ENCODE measurements at regions not wholly inside any gene's neighbourhood (a gene's known extent, or its start where the extent isn't known, plus 50 kb on each side); places are given as distances from the start of the nearest gene placed in this dataset.

DNA sequence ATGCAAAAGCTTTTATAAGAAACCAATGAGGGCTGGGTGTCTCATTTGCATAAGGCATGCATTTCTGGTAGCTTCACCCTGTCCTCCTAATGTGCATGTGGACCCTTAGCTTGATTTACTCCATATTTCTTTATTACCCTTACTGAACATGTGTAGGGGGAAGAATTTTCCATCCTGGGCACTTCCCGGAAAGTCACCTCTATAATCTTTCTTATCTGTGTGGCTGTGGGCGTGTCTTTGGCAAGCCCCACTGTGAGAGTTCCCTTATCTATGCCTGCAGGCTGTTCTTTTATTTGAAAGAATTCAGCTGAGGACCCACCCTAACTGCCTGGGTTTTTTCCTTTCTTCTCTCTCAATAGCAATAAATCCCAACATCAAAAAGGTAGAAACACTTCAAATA lies 627.8 kb downstream of the DOK5 start (continued):
- TF ChIP-seq TCF3 (IDR thresholded peaks at IDR 0.05; ENCODE audit: borderline replicate concordance, insufficient read depth, low read depth, low read length), result no peak
- TF ChIP-seq RBBP5 (conservative IDR thresholded peaks at IDR 0.05), result no peak
- TF ChIP-seq, protein P1, sequence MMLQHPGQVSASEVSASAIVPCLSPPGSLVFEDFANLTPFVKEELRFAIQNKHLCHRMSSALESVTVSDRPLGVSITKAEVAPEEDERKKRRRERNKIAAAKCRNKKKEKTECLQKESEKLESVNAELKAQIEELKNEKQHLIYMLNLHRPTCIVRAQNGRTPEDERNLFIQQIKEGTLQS (IDR thresholded peaks at IDR 0.05; ENCODE audit: borderline replicate concordance, extremely low read depth, low read depth, low read length), result no peak

DNA sequence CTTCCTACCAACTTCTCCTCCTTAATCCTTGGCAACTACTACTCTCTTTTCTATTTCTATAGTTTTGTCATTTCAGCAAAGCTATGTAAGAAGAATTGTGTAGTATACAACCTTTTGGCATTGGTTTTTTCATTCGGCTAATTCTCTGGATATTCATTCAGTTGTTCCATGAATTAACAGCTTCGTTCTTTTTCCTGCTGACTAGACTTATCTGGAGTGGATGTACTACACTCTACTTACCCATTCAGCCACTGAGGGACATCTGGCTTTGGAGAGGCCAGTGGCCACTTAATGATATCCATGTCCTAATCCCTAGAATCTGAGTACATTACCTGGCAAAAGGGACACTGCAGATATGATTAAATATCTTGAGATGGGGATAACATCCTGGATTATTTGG lies 623.9 kb downstream of the DOK5 start:
- H3K9me3 ChIP-seq (replicated peaks; ENCODE audit: control insufficient read depth, insufficient read depth, low read length), result no peaks in the 10 kb centered on the region; the same call in 2 of the 3 replicates
- H3K9ac ChIP-seq (ENCODE audit: control insufficient read depth, insufficient read depth, low read length), result no peak overlapping the region
- ChIA-PET RAD21 (ENCODE audit: unreplicated experiment) (interaction anchor here (1.1 kb wide), 1 partner anchor 13 kb away, joined by 6 read pairs; no protein-coding TSS in a partner anchor), CTCF (interaction anchor here (1.2 kb wide), 1 partner anchor 18 kb away, joined by 3 read pairs; no protein-coding TSS in a partner anchor), SMC1A (ENCODE audit: uncharacterized antibody, unreplicated experiment) (interaction anchor here (2.1 kb wide), 1 partner anchor 13 kb away, joined by 5 read pairs; no protein-coding TSS in a partner anchor), POLR2A (interaction anchor here (0.8 kb wide), 1 partner anchor 15 kb away, joined by 3 read pairs; no protein-coding TSS in a partner anchor)
- in situ Hi-C loops (cut with MboI) (no loop called here), intact Hi-C loops (cut with micrococcal nuclease; ENCODE audit: unreplicated experiment) (no loop called here)
- ATAC-seq (no peak), DNase-seq (ENCODE audit: low read depth, low spot score) (no peak), FAIRE-seq (no peak)
- no peaks in the 10 kb centered on the region for H4K20me1 ChIP-seq (ENCODE audit: control insufficient read depth, insufficient read depth)
- H3K36me3 ChIP-seq (ENCODE audit: control insufficient read depth in 2 of 2, insufficient read depth in 2 of 2, low read length in 1 of 2), result no peaks in the 10 kb centered on the region
- H3K4me2 ChIP-seq (ENCODE audit: control insufficient read depth, insufficient read depth), result no peak overlapping the region
- H2AFZ ChIP-seq (ENCODE audit: control insufficient read depth, low read depth, low read length), result no peak overlapping the region
- no TSS peak for BruUV-seq (replicated peaks)
- no peaks in the 10 kb centered on the region for H3K27me3 ChIP-seq (replicated peaks in 1 of 2; ENCODE audit: control insufficient read depth in 2 of 2, insufficient read depth in 2 of 2, low read length in 1 of 2)
- H3K79me2 ChIP-seq (ENCODE audit: control insufficient read depth, insufficient read depth, low read length), result no peaks in the 10 kb centered on the region
- no peak overlapping the region for H3K4me3 ChIP-seq
- TF ChIP-seq JUND (IDR thresholded peaks at IDR 0.05; ENCODE audit: low read depth, low read length), result no peak
- no peak for TF ChIP-seq RFX5 (IDR thresholded peaks at IDR 0.05; ENCODE audit: low read depth, low read length)
- TF ChIP-seq RAD51 (IDR thresholded peaks at IDR 0.05), result no peak
- TF ChIP-seq HSF1 (IDR thresholded peaks at IDR 0.05; ENCODE audit: low read depth, low read length), result no peak
- TF ChIP-seq CHD2 (IDR thresholded peaks at IDR 0.05; ENCODE audit: borderline replicate concordance, low read depth, low read length), result no peak
- no peak for TF ChIP-seq NR2C2 (IDR thresholded peaks at IDR 0.05; ENCODE audit: borderline replicate concordance, control insufficient read depth, insufficient read length, low read depth)
- TF ChIP-seq RBBP5 (conservative IDR thresholded peaks at IDR 0.05), result no peak
- TF ChIP-seq EED (IDR thresholded peaks at IDR 0.05; ENCODE audit: low read depth), result no peak
- TF ChIP-seq, protein P2, sequence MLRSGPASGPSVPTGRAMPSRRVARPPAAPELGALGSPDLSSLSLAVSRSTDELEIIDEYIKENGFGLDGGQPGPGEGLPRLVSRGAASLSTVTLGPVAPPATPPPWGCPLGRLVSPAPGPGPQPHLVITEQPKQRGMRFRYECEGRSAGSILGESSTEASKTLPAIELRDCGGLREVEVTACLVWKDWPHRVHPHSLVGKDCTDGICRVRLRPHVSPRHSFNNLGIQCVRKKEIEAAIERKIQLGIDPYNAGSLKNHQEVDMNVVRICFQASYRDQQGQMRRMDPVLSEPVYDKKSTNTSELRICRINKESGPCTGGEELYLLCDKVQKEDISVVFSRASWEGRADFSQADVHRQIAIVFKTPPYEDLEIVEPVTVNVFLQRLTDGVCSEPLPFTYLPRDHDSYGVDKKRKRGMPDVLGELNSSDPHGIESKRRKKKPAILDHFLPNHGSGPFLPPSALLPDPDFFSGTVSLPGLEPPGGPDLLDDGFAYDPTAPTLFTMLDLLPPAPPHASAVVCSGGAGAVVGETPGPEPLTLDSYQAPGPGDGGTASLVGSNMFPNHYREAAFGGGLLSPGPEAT (IDR thresholded peaks at IDR 0.05; ENCODE audit: low read depth), result no peak
- TF ChIP-seq SUZ12 (IDR thresholded peaks at IDR 0.05; ENCODE audit: unreplicated experiment), result no peak
- TF ChIP-seq TCF3 (IDR thresholded peaks at IDR 0.05; ENCODE audit: borderline replicate concordance, insufficient read depth, low read depth, low read length), result no peak
- no peak for TF ChIP-seq BHLHE40 (IDR thresholded peaks at IDR 0.05; ENCODE audit: borderline replicate concordance in 1 of 2, low read depth in 2 of 2, low read length in 1 of 2)
- no peak for TF ChIP-seq POLR2AphosphoS5 (IDR thresholded peaks at IDR 0.05; ENCODE audit: low read length)
- TF ChIP-seq KAT2A (conservative IDR thresholded peaks at IDR 0.05; ENCODE audit: control insufficient read depth, low read depth, low read length), result no peak
- no peak for TF ChIP-seq KLF5 (IDR thresholded peaks at IDR 0.05; ENCODE audit: partially characterized antibody)
- no peak overlapping the region for H3K27ac ChIP-seq (ENCODE audit: control insufficient read depth, insufficient read depth)
- no peaks in the 10 kb centered on the region for H3K4me1 ChIP-seq (ENCODE audit: control insufficient read depth, insufficient read depth, low read length)
- WGBS (ENCODE audit: insufficient coverage, insufficient replicate concordance, low lambda C conversion rate, missing lambda C conversion rate), result 0% methylated on average over 2 of the region's 2 CpGs

All from GM12878 (cell line).